ENCODE measurements at regions not wholly inside any gene's neighbourhood (a gene's known extent, or its start where the extent isn't known, plus 50 kb on each side); places are given as distances from the start of the nearest gene placed in this dataset.

- TF ChIP-seq POLR2A (IDR thresholded peaks at IDR 0.05) (no peak), CTCF (IDR thresholded peaks at IDR 0.05) (no peak)
Measured at GRCh38 chr2:39930175-39930917, 151.3 kb upstream of the THUMPD2 start.
